ENCODE measurements at regions not wholly inside any gene's neighbourhood (a gene's known extent, or its start where the extent isn't known, plus 50 kb on each side); places are given as distances from the start of the nearest gene placed in this dataset.

DNA sequence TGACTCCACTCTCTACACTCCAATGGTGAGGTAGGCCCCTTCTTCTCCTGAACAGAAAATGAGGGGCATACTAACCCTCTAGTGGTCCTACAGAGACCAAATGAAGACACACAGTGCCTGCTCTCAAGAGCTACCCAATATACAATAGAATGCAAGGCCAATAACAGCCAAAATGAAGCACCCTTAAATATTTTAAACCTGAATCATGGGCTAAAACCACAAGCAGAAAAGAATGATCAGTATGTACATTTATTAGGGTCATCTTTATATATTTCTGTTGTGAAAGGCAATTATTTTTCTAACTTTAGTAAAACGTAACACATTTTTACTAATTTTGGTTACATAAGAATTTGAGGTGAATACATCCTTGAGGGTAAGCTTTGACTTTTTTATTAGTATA, 49.9 kb upstream of the COL1A2 start:
- CTCF ChIA-PET: no interaction called here
- BruUV-seq (replicated peaks): no TSS peak
- TF ChIP-seq, protein P1, sequence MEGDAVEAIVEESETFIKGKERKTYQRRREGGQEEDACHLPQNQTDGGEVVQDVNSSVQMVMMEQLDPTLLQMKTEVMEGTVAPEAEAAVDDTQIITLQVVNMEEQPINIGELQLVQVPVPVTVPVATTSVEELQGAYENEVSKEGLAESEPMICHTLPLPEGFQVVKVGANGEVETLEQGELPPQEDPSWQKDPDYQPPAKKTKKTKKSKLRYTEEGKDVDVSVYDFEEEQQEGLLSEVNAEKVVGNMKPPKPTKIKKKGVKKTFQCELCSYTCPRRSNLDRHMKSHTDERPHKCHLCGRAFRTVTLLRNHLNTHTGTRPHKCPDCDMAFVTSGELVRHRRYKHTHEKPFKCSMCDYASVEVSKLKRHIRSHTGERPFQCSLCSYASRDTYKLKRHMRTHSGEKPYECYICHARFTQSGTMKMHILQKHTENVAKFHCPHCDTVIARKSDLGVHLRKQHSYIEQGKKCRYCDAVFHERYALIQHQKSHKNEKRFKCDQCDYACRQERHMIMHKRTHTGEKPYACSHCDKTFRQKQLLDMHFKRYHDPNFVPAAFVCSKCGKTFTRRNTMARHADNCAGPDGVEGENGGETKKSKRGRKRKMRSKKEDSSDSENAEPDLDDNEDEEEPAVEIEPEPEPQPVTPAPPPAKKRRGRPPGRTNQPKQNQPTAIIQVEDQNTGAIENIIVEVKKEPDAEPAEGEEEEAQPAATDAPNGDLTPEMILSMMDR (conservative IDR thresholded peaks at IDR 0.05): no peak
- TF ChIP-seq EZH2 (IDR thresholded peaks at IDR 0.05; ENCODE audit: low read depth): no peak
- H3K9me3 ChIP-seq (ENCODE audit: insufficient read depth, low read depth): no peaks in the 10 kb centered on the region
- H3K27me3 ChIP-seq (ENCODE audit: insufficient read depth, low read depth): no peaks in the 10 kb centered on the region
- no peak overlapping the region for H3K4me2 ChIP-seq
- DNase-seq: no peak
- intact Hi-C loops (cut with micrococcal nuclease; ENCODE audit: unreplicated experiment): no loop called here
- no peaks in the 10 kb centered on the region for H3K79me2 ChIP-seq (ENCODE audit: low read depth)
- H3K4me1 ChIP-seq (replicated peaks; ENCODE audit: insufficient read depth): no peaks in the 10 kb centered on the region
- H3K4me3 ChIP-seq: no peak overlapping the region
- POLR2A ChIA-PET (ENCODE audit: unreplicated experiment): no interaction called here
- H3K36me3 ChIP-seq (ENCODE audit: low read depth): no peaks in the 10 kb centered on the region
- no peaks in the 10 kb centered on the region for H4K20me1 ChIP-seq (ENCODE audit: insufficient read depth)
- H2AFZ ChIP-seq: no peak overlapping the region
- H3K27ac ChIP-seq: no peak overlapping the region
- H3K9me2 ChIP-seq (ENCODE audit: insufficient read depth): no peaks in the 10 kb centered on the region
- H3F3A ChIP-seq (ENCODE audit: insufficient read depth, low read depth): no peaks in the 10 kb centered on the region
